ENCODE measurements at regions not wholly inside any gene's neighbourhood (a gene's known extent, or its start where the extent isn't known, plus 50 kb on each side); places are given as distances from the start of the nearest gene placed in this dataset.
"Not testable (repeated sequence)": the region's sequence is repeated elsewhere in the genome, so short reads cannot be mapped to it uniquely, and the experiment has no call there.

GRCh38 chr17:77795685-77796084, 162.8 kb upstream of the TNRC6C start:
- no peak overlapping the region for H3K4me3 ChIP-seq (ENCODE audit: low read depth in 1 of 2, low read length in 2 of 2)
- no peaks in the 10 kb centered on the region for H3K27me3 ChIP-seq (ENCODE audit: control insufficient read depth in 1 of 2, insufficient read depth in 2 of 2, low read length in 2 of 2)
- no peaks in the 10 kb centered on the region for H3K9me3 ChIP-seq (ENCODE audit: low read length)
- H3K36me3 ChIP-seq (ENCODE audit: insufficient read depth, low read length), result no peaks in the 10 kb centered on the region
- peaks cover 16% of the 10 kb centered on the region for H3K4me1 ChIP-seq (ENCODE audit: insufficient read depth, low read length)
- H3K9ac ChIP-seq (ENCODE audit: low read length), result no peak overlapping the region
- no peak overlapping the region for H3K27ac ChIP-seq (ENCODE audit: low read depth, low read length)

- H3K9me3 ChIP-seq (ENCODE audit: low read length), result no peaks in the 10 kb centered on the region
- H3K27me3 ChIP-seq (ENCODE audit: control insufficient read depth in 1 of 2, insufficient read depth in 2 of 2, low read length in 2 of 2), result no peaks in the 10 kb centered on the region
- no peak overlapping the region for H3K27ac ChIP-seq (ENCODE audit: low read depth, low read length)
- H3K4me3 ChIP-seq (ENCODE audit: low read depth in 1 of 2, low read length in 2 of 2), result peak overlapping the region in 1 of 2 donors; percentile 16
- H3K4me1 ChIP-seq (ENCODE audit: insufficient read depth, low read length), result peaks cover 16% of the 10 kb centered on the region
- H3K9ac ChIP-seq (ENCODE audit: low read length), result no peak overlapping the region
- H3K36me3 ChIP-seq (ENCODE audit: insufficient read depth, low read length), result no peaks in the 10 kb centered on the region
These were observed 162.2 kb upstream of the TNRC6C start for GRCh38 chr17:77796176-77796860.

DNA sequence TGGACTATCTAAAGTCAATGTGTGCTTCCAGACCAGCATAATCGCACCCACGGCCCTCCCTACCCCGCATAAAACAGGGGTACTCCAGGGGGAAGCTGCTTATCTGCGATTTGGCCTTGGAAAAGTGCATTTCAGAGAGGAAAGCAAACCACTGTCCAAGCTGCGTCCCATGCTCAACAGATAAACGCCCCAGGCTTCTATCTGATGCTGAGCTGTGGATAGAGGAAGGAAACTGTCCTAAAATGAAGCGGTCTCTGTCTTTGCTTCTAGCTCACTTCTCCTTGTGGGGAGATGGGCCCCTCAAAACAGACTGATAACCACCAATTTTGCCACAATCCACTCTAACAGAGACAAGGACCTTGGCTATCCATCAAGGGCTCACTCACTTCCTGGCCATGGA, 160.5 kb upstream of the TNRC6C start:
- Histone ChIP-seq H3K4me1 (ENCODE audit: insufficient read depth, low read length) (peaks cover 23% of the 10 kb centered on the region), H3K9me3 (ENCODE audit: low read length) (no peaks in the 10 kb centered on the region), H3K36me3 (ENCODE audit: insufficient read depth, low read length) (no peaks in the 10 kb centered on the region), H3K9ac (ENCODE audit: low read length) (no peak overlapping the region), H3K27ac (ENCODE audit: low read depth, low read length) (no peak overlapping the region), H3K27me3 (ENCODE audit: control insufficient read depth in 1 of 2, insufficient read depth in 2 of 2, low read length in 2 of 2) (no peaks in the 10 kb centered on the region), H3K4me3 (ENCODE audit: low read depth in 1 of 2, low read length in 2 of 2) (no peak overlapping the region)

GRCh38 chr17:77798481-77798880, 160.0 kb upstream of the TNRC6C start:
- peaks cover 28% of the 10 kb centered on the region for H3K4me1 ChIP-seq (ENCODE audit: insufficient read depth, low read length)
- no peaks in the 10 kb centered on the region for H3K9me3 ChIP-seq (ENCODE audit: low read length)
- no peak overlapping the region for H3K9ac ChIP-seq (ENCODE audit: low read length)
- no peaks in the 10 kb centered on the region for H3K36me3 ChIP-seq (ENCODE audit: insufficient read depth, low read length)
- no peak overlapping the region for H3K27ac ChIP-seq (ENCODE audit: low read depth, low read length)
- no peaks in the 10 kb centered on the region for H3K27me3 ChIP-seq (ENCODE audit: control insufficient read depth in 1 of 2, insufficient read depth in 2 of 2, low read length in 2 of 2)
- no peak overlapping the region for H3K4me3 ChIP-seq (ENCODE audit: low read depth in 1 of 2, low read length in 2 of 2)

DNA sequence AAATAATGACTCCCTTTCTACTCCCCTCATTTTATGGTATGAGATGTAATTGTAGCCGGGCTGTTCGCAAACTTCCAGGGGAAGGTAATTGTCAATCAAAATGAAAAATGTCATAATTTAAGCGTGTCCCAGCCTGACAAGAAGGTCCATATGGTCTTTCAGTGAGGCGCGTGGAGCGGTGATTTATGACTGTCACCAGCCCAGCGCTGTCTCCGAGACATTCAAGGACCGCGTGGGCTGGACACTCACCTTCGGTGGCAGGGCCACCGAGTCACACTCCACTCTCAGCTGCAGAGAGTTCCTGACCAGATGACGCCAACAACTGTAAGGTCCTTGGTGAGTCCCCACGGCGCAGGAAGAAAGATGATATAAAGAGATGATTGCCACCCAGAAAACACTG, 157.7 kb upstream of the TNRC6C start:
- H3K9me3 ChIP-seq (ENCODE audit: low read length), result no peaks in the 10 kb centered on the region
- no peaks in the 10 kb centered on the region for H3K27me3 ChIP-seq (ENCODE audit: control insufficient read depth in 1 of 2, insufficient read depth in 2 of 2, low read length in 2 of 2)
- no peak overlapping the region for H3K27ac ChIP-seq (ENCODE audit: low read depth, low read length)
- H3K4me1 ChIP-seq (ENCODE audit: insufficient read depth, low read length), result peaks cover 26% of the 10 kb centered on the region
- H3K4me3 ChIP-seq (ENCODE audit: low read depth in 1 of 2, low read length in 2 of 2), result no peak overlapping the region
- no peaks in the 10 kb centered on the region for H3K36me3 ChIP-seq (ENCODE audit: insufficient read depth, low read length)
- H3K9ac ChIP-seq (ENCODE audit: low read length), result no peak overlapping the region

- Histone ChIP-seq H3K36me3 (ENCODE audit: insufficient read depth, low read length) (no peaks in the 10 kb centered on the region), H3K4me3 (ENCODE audit: low read depth in 1 of 2, low read length in 2 of 2) (no peak overlapping the region), H3K9me3 (ENCODE audit: low read length) (no peaks in the 10 kb centered on the region), H3K27ac (ENCODE audit: low read depth, low read length) (no peak overlapping the region), H3K4me1 (ENCODE audit: insufficient read depth, low read length) (peaks cover 17% of the 10 kb centered on the region), H3K9ac (ENCODE audit: low read length) (no peak overlapping the region), H3K27me3 (ENCODE audit: control insufficient read depth in 1 of 2, insufficient read depth in 2 of 2, low read length in 2 of 2) (no peaks in the 10 kb centered on the region)
These were observed 156.8 kb upstream of the TNRC6C start for GRCh38 chr17:77801545-77802332.

GRCh38 chr17:77802333-77802615, 156.2 kb upstream of the TNRC6C start:
- H3K27ac ChIP-seq (ENCODE audit: low read depth, low read length), result no peak overlapping the region
- no peak overlapping the region for H3K9ac ChIP-seq (ENCODE audit: low read length)
- H3K4me3 ChIP-seq (ENCODE audit: low read depth in 1 of 2, low read length in 2 of 2), result no peak overlapping the region
- H3K9me3 ChIP-seq (ENCODE audit: low read length), result no peaks in the 10 kb centered on the region
- H3K4me1 ChIP-seq (ENCODE audit: insufficient read depth, low read length), result peaks cover 13% of the 10 kb centered on the region
- no peaks in the 10 kb centered on the region for H3K27me3 ChIP-seq (ENCODE audit: control insufficient read depth in 1 of 2, insufficient read depth in 2 of 2, low read length in 2 of 2)
- H3K36me3 ChIP-seq (ENCODE audit: insufficient read depth, low read length), result no peaks in the 10 kb centered on the region

DNA sequence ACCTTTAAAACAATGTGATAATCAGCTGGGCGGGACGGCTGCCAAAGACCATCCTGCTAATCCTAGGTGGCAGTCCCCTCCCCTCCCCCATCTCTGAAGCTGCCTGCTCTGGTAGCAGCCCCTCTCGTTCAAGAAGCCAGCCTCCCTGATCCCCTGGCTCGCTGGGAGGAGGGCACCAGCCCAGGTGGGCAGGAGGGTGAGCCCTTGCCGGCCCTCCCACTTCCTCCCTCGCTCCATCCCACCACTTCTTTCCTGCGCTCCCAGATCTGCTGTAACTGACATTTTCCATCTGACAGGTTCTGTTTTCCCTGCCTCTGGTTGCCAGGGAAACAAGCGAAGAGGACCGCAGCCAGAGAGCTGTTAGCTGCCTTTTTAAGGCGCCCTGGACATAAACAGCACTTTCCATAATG, 155.7 kb upstream of the TNRC6C start:
- H3K9me3 ChIP-seq (ENCODE audit: low read length), result no peaks in the 10 kb centered on the region
- H3K9ac ChIP-seq (ENCODE audit: low read length), result no peak overlapping the region
- H3K27ac ChIP-seq (ENCODE audit: low read depth, low read length), result no peak overlapping the region
- peaks cover 13% of the 10 kb centered on the region for H3K4me1 ChIP-seq (ENCODE audit: insufficient read depth, low read length)
- no peaks in the 10 kb centered on the region for H3K27me3 ChIP-seq (ENCODE audit: control insufficient read depth in 1 of 2, insufficient read depth in 2 of 2, low read length in 2 of 2)
- H3K36me3 ChIP-seq (ENCODE audit: insufficient read depth, low read length), result no peaks in the 10 kb centered on the region
- peak overlapping the region in 1 of 2 donors; percentile 37 for H3K4me3 ChIP-seq (ENCODE audit: low read depth in 1 of 2, low read length in 2 of 2)

DNA sequence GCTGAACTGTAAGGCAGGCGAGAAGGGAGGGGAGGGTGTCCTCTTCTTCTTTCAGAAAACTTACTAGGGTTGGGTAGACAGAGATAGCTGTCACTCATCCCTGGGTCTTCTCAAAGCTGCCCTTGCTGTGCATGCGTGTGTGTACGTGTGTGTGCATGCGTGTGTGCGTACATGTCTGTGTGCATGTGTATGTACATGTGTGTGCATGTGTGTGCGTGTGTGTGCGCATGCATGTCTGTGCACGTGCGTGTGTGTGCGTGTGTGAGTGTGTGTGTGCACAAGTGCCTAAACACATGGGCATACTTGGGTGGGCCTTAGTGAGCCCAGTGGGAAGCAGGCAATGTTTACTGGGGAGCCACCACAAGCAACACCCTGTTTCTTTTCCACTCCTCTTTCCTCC, 154.8 kb upstream of the TNRC6C start:
- Histone ChIP-seq H3K9me3 (ENCODE audit: low read length) (no peaks in the 10 kb centered on the region), H3K27ac (ENCODE audit: low read depth, low read length) (no peak overlapping the region), H3K4me1 (ENCODE audit: insufficient read depth, low read length) (peaks cover 13% of the 10 kb centered on the region), H3K27me3 (ENCODE audit: control insufficient read depth in 1 of 2, insufficient read depth in 2 of 2, low read length in 2 of 2) (no peaks in the 10 kb centered on the region), H3K36me3 (ENCODE audit: insufficient read depth, low read length) (no peaks in the 10 kb centered on the region), H3K9ac (ENCODE audit: low read length) (no peak overlapping the region), H3K4me3 (ENCODE audit: low read depth in 1 of 2, low read length in 2 of 2) (no peak overlapping the region)

GRCh38 chr17:77804796-77805426, 153.6 kb upstream of the TNRC6C start:
- Histone ChIP-seq H3K27me3 (ENCODE audit: control insufficient read depth in 1 of 2, insufficient read depth in 2 of 2, low read length in 2 of 2) (no peaks in the 10 kb centered on the region), H3K9ac (ENCODE audit: low read length) (no peak overlapping the region)

GRCh38 chr17:77805970-77806369, 152.5 kb upstream of the TNRC6C start:
- H3K36me3 ChIP-seq (ENCODE audit: insufficient read depth, low read length); H3K4me3 ChIP-seq (ENCODE audit: low read depth in 1 of 2, low read length in 2 of 2): not testable (repeated sequence)

More at GRCh38 chr17:77804796-77805426, 153.6 kb upstream of the TNRC6C start:
- Histone ChIP-seq H3K4me1 (ENCODE audit: insufficient read depth, low read length) (peaks cover 13% of the 10 kb centered on the region), H3K36me3 (ENCODE audit: insufficient read depth, low read length) (no peaks in the 10 kb centered on the region), H3K4me3 (ENCODE audit: low read depth in 1 of 2, low read length in 2 of 2) (no peak overlapping the region), H3K9me3 (ENCODE audit: low read length) (no peaks in the 10 kb centered on the region), H3K27ac (ENCODE audit: low read depth, low read length) (no peak overlapping the region)

More at GRCh38 chr17:77805970-77806369, 152.5 kb upstream of the TNRC6C start:
- H3K9me3 ChIP-seq (ENCODE audit: low read length); H3K27ac ChIP-seq (ENCODE audit: low read depth, low read length); H3K9ac ChIP-seq (ENCODE audit: low read length); H3K27me3 ChIP-seq (ENCODE audit: control insufficient read depth in 1 of 2, insufficient read depth in 2 of 2, low read length in 2 of 2): not testable (repeated sequence)
- peaks cover 21% of the 10 kb centered on the region for H3K4me1 ChIP-seq (ENCODE audit: insufficient read depth, low read length)

Measured in muscle layer of colon (tissue), 2 donors.